ENCODE measurements at regions not wholly inside any gene's neighbourhood (a gene's known extent, or its start where the extent isn't known, plus 50 kb on each side); places are given as distances from the start of the nearest gene placed in this dataset.

GRCh38 chr5:39668980-39669379 is 244.2 kb upstream of the DAB2 start:
- no peak for TF ChIP-seq CTCF (IDR thresholded peaks at IDR 0.05; ENCODE audit: control insufficient read depth, insufficient read depth, low read depth, low read length, missing control alignments)
- no peak overlapping the region for H3K4me3 ChIP-seq (ENCODE audit: control insufficient read depth, low read depth, low read length)
- no peak for DNase-seq (ENCODE audit: low read depth)

GRCh38 chr5:39665328-39665727 is 240.5 kb upstream of the DAB2 start:
- DNase-seq (ENCODE audit: low read depth): no peak
- H3K4me3 ChIP-seq (ENCODE audit: control insufficient read depth, low read depth, low read length): no peak overlapping the region
- no peak for TF ChIP-seq CTCF (IDR thresholded peaks at IDR 0.05; ENCODE audit: control insufficient read depth, insufficient read depth, low read depth, low read length, missing control alignments)

- no peak for TF ChIP-seq CTCF (IDR thresholded peaks at IDR 0.05; ENCODE audit: control insufficient read depth, insufficient read depth, low read depth, low read length, missing control alignments)
- no peak overlapping the region for H3K4me3 ChIP-seq (ENCODE audit: control insufficient read depth, low read depth, low read length)
- no peak for DNase-seq (ENCODE audit: low read depth)
Observed at GRCh38 chr5:39662945-39663344, 238.2 kb upstream of the DAB2 start.

- DNase-seq (ENCODE audit: low read depth): peak; percentile 20
- TF ChIP-seq CTCF (IDR thresholded peaks at IDR 0.05; ENCODE audit: control insufficient read depth, insufficient read depth, low read depth, low read length, missing control alignments): no peak
- no peak overlapping the region for H3K4me3 ChIP-seq (ENCODE audit: control insufficient read depth, low read depth, low read length)
Observed at GRCh38 chr5:39661026-39661779, 236.4 kb upstream of the DAB2 start.

GRCh38 chr5:39660020-39660419 is 235.2 kb upstream of the DAB2 start:
- no peak for DNase-seq (ENCODE audit: low read depth)
- no peak overlapping the region for H3K4me3 ChIP-seq (ENCODE audit: control insufficient read depth, low read depth, low read length)
- TF ChIP-seq CTCF (IDR thresholded peaks at IDR 0.05; ENCODE audit: control insufficient read depth, insufficient read depth, low read depth, low read length, missing control alignments): no peak

- no peak for TF ChIP-seq CTCF (IDR thresholded peaks at IDR 0.05; ENCODE audit: control insufficient read depth, insufficient read depth, low read depth, low read length, missing control alignments)
- H3K4me3 ChIP-seq (ENCODE audit: control insufficient read depth, low read depth, low read length): no peak overlapping the region
- DNase-seq (ENCODE audit: low read depth): no peak
Observed at GRCh38 chr5:39658866-39659265, 234.1 kb upstream of the DAB2 start.
